ENCODE measurements at regions not wholly inside any gene's neighbourhood (a gene's known extent, or its start where the extent isn't known, plus 50 kb on each side); places are given as distances from the start of the nearest gene placed in this dataset.
"Not testable (repeated sequence)": the region's sequence is repeated elsewhere in the genome, so short reads cannot be mapped to it uniquely, and the experiment has no call there.

DNA sequence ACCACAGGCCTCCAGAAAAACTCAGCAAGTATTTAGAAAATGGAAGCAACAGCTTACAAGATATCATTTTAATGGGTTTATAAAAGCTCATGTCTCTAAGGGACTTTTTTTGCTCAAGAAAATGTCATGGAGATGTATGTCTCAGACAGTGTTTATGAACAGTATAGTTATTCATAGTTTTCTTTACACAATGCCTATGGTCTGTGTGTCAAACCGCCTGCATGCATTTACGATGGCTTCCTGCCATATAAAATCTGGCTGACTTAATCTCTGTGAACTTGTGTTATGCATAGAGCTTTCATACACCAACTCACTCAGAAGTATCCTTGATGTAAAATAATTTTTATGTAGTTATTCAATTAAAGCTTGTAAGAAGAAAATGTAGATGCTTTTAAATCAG, 1314.2 kb upstream of the LRRTM3 start:
- peaks cover 2 to 13% of the 10 kb centered on the region in 2 donors for H3K9me3 Mint-ChIP-seq
- no peak overlapping the region for H3K4me3 Mint-ChIP-seq
- H3K36me3 Mint-ChIP-seq (ENCODE audit: insufficient read depth) = no peaks in the 10 kb centered on the region
- H3K4me1 Mint-ChIP-seq (ENCODE audit: low read depth in 2 of 2) = no peaks in the 10 kb centered on the region
- H3K27ac Mint-ChIP-seq = no peak overlapping the region
- ATAC-seq (replicated peaks) = no peak
- no peak for DNase-seq
- no peaks in the 10 kb centered on the region for H3K27me3 Mint-ChIP-seq

DNA sequence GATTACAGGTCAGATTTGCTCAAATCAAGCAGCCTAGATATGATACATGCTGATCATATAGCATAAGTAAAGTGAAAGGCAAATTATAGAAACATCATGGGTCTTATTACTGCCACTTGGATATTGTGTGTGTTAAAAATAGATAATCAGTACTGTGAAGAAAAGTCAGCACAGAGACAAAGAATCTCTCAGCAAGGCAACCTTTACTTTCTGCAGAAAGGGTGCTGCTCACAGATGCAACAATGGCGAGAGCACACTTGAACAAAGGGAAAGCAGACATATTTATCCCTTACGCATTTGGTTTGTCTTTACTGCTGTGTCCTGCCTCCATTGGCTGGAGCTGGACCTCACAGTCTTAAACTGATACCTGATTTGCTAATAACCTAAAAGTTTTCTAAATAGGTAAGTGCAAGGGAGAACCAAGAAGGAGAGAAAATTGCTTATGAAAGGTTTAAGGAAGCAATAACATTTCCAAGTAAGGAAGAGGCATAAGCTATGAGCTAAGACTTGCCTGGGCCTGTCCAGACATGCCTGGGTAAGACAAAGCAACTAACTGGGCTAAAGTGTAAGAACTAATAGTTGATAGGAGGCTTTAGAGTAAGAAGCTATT, 1310.8 kb upstream of the LRRTM3 start:
- Mint-ChIP-seq H3K36me3 (ENCODE audit: insufficient read depth) (no peaks in the 10 kb centered on the region), H3K27ac (no peak overlapping the region), H3K9me3 (no peaks in the 10 kb centered on the region), H3K4me1 (ENCODE audit: low read depth in 2 of 2) (no peaks in the 10 kb centered on the region), H3K27me3 (no peaks in the 10 kb centered on the region), H3K4me3 (no peak overlapping the region)
- ATAC-seq (replicated peaks) = no peak
- DNase-seq = no peak

DNA sequence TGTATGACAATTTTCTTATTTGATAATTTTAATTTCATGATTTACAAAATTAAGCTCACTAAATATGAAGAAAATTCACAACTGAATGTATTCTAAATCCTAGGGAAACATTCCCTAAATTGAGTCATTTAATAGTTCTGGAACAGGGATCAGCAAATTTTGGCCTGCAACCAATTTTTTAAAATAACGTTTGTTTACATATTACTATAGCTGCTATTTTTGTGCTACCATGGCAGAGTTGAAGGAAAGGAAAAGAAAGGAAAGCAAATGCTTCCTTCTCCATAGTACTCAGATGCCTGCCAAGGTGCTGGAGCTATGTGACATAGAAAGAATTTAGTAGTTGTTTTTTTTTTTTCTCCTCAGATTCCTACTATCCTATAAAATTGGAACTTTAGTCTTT, 1307.7 kb upstream of the LRRTM3 start:
- Mint-ChIP-seq H3K4me3 (no peak overlapping the region), H3K27ac (no peak overlapping the region), H3K36me3 (ENCODE audit: insufficient read depth) (no peaks in the 10 kb centered on the region)

DNA sequence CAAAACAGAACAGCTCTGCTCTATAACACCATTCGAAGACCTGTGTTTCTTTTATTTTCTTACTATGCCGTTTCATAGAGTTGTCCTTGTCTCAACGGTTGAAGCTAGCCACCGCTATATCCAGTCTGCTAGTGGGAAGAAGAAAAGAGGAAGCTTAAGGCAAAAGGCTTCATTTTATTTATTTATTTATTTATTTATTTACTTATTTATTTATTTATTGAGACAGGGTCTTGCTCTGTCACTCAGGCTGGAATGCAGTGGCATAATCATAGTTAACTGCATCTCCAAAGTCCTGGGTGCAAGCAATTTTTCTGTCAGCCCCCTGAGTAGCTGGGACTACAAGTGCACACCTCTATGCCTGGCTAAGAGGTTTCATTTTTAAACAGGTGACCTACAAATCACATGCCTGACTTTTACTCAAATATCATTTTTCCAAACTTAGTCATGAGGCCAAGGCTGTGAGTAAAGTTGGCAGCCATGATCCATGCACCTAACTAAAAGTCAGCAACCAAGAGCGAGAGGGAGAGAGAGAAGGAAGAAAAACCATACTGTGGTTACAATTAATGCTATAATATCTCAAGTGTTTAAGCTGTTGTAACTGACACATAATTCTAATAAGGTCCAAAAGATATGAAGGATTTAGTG, 1305.3 kb upstream of the LRRTM3 start:
- Mint-ChIP-seq H3K9me3 (peaks cover 0 to 6% of the 10 kb centered on the region in 2 donors), H3K27me3 (no peaks in the 10 kb centered on the region), H3K36me3 (ENCODE audit: insufficient read depth) (no peaks in the 10 kb centered on the region), H3K4me3 (no peak overlapping the region), H3K27ac (no peak overlapping the region), H3K4me1 (ENCODE audit: low read depth in 2 of 2) (no peaks in the 10 kb centered on the region)
- no peak for DNase-seq
- no peak for ATAC-seq (replicated peaks)

More for the DNA sequence above, 1307.7 kb upstream of the LRRTM3 start:
- H3K4me1 Mint-ChIP-seq (ENCODE audit: low read depth in 2 of 2) = no peaks in the 10 kb centered on the region
- DNase-seq (no peak), ATAC-seq (replicated peaks) (no peak)
- H3K27me3 Mint-ChIP-seq = no peaks in the 10 kb centered on the region
- H3K9me3 Mint-ChIP-seq = peaks cover 0 to 6% of the 10 kb centered on the region in 2 donors

DNA sequence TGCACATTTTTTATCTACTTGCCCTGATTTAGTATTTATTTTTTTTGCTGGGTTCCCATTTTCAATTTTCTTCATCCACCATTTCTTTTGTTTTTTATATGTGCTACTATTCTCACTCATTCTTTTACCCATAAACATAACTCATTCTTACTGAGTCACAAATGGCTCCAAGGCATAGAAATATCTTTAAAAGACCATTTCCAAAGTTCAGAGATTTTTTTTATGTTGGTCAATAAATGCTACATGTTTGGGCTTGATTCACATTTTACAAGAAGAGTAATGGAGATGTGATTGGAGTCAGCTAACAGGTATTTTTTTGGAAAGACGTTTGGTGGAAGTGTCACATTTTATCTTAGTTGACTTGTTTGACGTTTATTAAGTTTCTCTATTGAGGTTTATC, 1303.2 kb upstream of the LRRTM3 start:
- no peaks in the 10 kb centered on the region for H3K27me3 Mint-ChIP-seq
- H3K4me1 Mint-ChIP-seq (ENCODE audit: low read depth in 2 of 2) = no peaks in the 10 kb centered on the region
- H3K27ac Mint-ChIP-seq = no peak overlapping the region
- no peak for DNase-seq
- H3K9me3 Mint-ChIP-seq = peaks cover 0 to 8% of the 10 kb centered on the region in 2 donors
- no peak overlapping the region for H3K4me3 Mint-ChIP-seq
- no peaks in the 10 kb centered on the region for H3K36me3 Mint-ChIP-seq (ENCODE audit: insufficient read depth)
- ATAC-seq (replicated peaks) = no peak

DNA sequence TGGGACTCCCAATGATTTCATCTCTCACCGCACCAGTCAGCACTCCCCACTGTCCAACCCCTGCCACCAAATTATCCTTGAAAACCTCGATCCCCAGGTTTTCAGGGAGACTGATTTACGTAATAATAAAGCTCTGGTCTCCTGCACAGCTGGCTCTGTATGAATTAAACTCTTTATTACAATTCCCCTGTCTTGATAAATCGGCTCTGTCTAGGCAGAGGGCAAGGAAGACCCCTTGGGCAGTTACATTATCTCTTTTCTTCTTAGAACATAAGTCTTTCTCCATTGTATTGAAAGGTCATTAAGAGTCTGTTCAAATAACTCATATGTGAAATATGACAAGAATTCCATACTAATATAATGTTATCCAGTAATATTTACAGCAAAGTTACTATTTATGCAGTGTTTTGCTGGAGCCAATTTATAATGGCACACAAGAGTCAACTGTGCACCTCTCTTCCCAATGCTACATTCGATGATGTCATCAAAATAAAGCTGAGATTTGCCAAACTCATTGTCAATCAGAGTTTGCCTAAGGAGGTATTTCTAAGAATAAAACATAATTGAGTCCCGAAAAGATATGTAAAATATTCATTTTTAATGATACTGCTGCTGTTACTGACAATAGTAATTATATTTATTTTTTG, 1297.2 kb upstream of the LRRTM3 start:
- peaks cover 6% of the 10 kb centered on the region in 2 donors for H3K9me3 Mint-ChIP-seq
- H3K4me3 Mint-ChIP-seq = no peak overlapping the region
- no peaks in the 10 kb centered on the region for H3K27me3 Mint-ChIP-seq
- no peak overlapping the region for H3K27ac Mint-ChIP-seq
- no peaks in the 10 kb centered on the region for H3K36me3 Mint-ChIP-seq (ENCODE audit: insufficient read depth)
- no peaks in the 10 kb centered on the region for H3K4me1 Mint-ChIP-seq (ENCODE audit: low read depth in 2 of 2)
- no peak for ATAC-seq (replicated peaks)
- DNase-seq = no peak

DNA sequence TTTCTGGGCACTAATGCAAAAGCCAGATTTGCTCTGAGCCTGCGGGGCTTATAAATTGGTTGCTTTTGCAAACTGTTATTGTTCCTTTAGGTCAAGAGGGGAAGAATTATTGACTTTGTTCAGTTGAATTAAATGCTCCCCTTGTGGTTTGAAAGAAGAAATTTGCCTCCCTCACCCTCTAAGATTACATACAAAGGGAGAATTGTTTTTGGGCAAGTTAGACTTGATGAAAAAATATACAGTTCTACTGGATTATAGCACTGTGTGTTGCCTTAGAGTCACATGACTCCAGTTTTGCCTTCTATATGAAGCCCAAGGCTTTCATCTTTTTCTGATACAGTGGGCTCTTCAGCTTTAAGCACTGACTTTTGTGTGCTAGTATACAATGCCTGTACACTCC, 1265.8 kb upstream of the LRRTM3 start:
- H3K27ac Mint-ChIP-seq = no peak overlapping the region

DNA sequence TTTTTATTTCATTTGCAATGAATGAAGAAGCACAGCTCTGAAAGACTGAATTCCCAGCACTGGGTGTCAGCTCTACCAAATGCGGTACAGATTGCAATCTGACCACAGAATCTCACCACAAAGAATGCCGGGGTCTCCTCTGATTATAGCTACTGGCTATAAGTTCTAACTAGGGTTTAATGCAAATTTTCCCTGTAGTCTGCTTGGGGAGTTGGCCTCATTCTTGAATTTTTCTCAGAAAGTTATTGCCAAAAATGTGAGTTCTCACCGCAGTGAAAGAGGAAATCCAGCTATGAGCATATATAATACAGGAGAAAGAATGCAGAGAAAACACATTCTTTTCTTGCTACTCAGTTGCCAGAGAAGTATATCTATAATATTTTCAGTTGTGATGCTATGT, 1255.7 kb upstream of the LRRTM3 start:
- Mint-ChIP-seq H3K9me3 (peaks cover 7% of the 10 kb centered on the region in 2 donors), H3K4me1 (ENCODE audit: low read depth in 2 of 2) (no peaks in the 10 kb centered on the region), H3K4me3 (no peak overlapping the region), H3K36me3 (ENCODE audit: insufficient read depth) (no peaks in the 10 kb centered on the region), H3K27me3 (no peaks in the 10 kb centered on the region), H3K27ac (no peak overlapping the region)
- ATAC-seq (replicated peaks) (no peak), DNase-seq (no peak)

More for the DNA sequence above, 1265.8 kb upstream of the LRRTM3 start:
- ATAC-seq (replicated peaks) = no peak
- no peaks in the 10 kb centered on the region for H3K36me3 Mint-ChIP-seq (ENCODE audit: insufficient read depth)
- no peaks in the 10 kb centered on the region for H3K4me1 Mint-ChIP-seq (ENCODE audit: low read depth in 2 of 2)
- peaks cover 7 to 13% of the 10 kb centered on the region in 2 donors for H3K9me3 Mint-ChIP-seq
- no peaks in the 10 kb centered on the region for H3K27me3 Mint-ChIP-seq
- H3K4me3 Mint-ChIP-seq = no peak overlapping the region
- no peak for DNase-seq

DNA sequence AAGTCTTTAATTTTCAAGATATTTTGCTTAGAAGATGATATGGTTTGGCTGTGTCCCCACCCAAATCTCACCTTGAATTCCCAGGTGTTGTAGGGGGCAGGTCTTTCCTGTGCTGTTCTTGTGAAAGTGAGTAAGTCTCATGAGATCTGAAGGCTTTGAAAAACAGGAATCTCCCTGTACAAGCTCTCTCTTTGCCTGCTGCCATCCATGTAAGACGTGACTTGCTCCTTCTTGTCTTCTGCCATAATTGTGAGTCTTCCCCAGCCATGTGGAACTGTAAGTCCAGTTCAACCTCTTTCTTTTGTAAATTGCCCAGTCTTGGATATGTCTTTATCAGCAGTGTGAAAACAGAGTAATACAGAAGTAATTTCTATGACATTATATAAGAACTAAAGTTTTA, 1255.2 kb upstream of the LRRTM3 start:
- H3K27ac Mint-ChIP-seq; H3K4me1 Mint-ChIP-seq (ENCODE audit: low read depth in 2 of 2); H3K27me3 Mint-ChIP-seq; H3K4me3 Mint-ChIP-seq; H3K9me3 Mint-ChIP-seq; DNase-seq; ATAC-seq (replicated peaks); H3K36me3 Mint-ChIP-seq (ENCODE audit: insufficient read depth): not testable (repeated sequence)

DNA sequence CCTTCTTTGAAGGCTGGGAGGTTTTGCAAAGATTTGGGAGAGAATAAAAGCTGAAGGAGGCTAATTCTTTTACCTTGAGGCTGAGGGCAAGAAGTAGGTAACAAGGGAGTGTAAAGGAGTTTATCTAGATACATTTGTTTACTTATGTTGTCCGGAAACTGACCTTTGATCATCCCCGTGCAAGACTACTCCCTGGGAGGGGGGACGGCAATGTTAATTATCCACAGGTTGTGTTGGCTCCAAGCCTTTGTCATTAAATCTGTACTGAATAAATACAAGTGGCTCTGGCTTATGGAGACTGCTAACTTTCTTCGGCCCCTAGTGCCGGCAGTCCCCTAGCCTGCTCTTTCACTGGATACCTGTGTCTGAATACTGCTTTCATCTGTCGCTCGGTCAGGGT, 1250.6 kb upstream of the LRRTM3 start:
- Mint-ChIP-seq H3K36me3 (ENCODE audit: insufficient read depth) (no peaks in the 10 kb centered on the region), H3K4me1 (ENCODE audit: low read depth in 2 of 2) (no peaks in the 10 kb centered on the region), H3K9me3 (peaks cover 0 to 2% of the 10 kb centered on the region in 2 donors), H3K4me3 (no peak overlapping the region), H3K27me3 (no peaks in the 10 kb centered on the region), H3K27ac (no peak overlapping the region)
- no peak for ATAC-seq (replicated peaks)
- no peak for DNase-seq

DNA sequence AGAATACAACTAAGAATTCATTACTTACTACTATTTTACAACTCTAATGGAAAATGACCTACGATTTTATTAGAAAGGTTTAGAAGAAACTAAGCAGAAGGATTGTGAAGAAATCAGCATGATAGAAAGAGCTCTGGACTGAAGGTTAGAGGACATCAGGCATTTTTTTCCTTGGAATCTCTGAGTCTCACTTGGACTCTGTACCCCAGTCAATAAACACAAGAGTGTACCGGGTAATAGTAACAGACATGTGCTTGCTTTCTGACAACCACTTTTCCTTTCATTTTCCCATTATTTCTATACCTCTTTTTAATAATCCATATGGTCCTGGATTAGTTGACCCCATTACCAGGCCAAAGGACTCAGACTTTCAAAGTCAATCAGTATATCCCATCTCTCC, 1240.9 kb upstream of the LRRTM3 start:
- Mint-ChIP-seq H3K4me1 (ENCODE audit: low read depth in 2 of 2) (no peaks in the 10 kb centered on the region), H3K9me3 (peaks cover 7 to 19% of the 10 kb centered on the region in 2 donors), H3K27me3 (no peaks in the 10 kb centered on the region), H3K4me3 (no peak overlapping the region), H3K36me3 (ENCODE audit: insufficient read depth) (no peaks in the 10 kb centered on the region), H3K27ac (no peak overlapping the region)
- ATAC-seq (replicated peaks) = no peak
- DNase-seq = no peak

DNA sequence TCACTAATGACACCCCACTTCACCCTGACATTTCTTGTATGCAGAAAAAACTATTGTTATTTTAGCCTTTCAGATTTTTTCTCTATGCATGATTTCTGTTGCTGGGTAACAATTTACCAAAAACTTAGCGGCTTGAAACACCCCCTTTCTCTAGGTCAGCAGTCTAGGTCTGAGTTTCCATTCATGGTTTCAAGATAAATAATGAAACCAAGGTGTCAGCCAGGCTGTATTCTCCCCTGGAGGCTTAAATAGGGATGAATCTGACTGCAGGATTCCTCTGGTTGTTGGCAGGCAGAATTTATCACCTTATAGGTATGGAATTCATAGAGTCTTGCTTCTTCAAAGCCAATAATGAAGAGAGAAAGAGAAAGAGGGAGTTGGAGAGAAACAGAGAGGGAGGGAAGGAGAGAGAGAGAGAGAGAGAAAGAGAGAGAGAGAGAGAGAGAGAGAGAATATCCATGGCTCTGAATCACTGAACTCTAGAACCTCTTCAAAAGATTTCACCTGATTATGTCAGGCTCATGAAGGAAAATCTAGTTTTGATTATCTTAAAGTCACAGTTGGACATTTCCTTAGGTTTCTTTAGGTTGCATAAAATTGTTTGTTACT, 1224.6 kb upstream of the LRRTM3 start:
- no peak overlapping the region for H3K27ac Mint-ChIP-seq
- DNase-seq (no peak), ATAC-seq (replicated peaks) (no peak)
- no peaks in the 10 kb centered on the region for H3K27me3 Mint-ChIP-seq
- no peaks in the 10 kb centered on the region for H3K36me3 Mint-ChIP-seq (ENCODE audit: insufficient read depth)
- no peaks in the 10 kb centered on the region for H3K4me1 Mint-ChIP-seq (ENCODE audit: low read depth in 2 of 2)
- no peak overlapping the region for H3K4me3 Mint-ChIP-seq
- H3K9me3 Mint-ChIP-seq = peaks cover 8 to 15% of the 10 kb centered on the region in 2 donors

DNA sequence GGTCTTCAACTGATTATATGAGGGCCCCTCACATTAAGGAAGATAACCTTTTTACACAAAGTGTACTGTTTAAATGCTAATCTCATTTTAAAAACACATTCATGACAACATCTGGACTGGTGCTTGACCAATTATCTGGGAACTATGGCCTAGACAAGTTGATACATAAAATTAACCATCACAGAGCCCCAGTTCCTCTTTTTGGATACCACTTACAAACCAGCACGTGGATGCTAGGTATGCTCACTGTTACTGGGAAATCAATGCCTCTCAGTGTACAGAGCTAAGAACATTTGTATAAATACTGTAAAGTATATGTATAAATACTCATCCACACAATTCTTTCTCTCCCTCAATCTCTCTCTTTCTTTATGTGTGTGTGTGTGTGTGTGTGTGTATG, 1217.8 kb upstream of the LRRTM3 start:
- peaks cover 0 to 6% of the 10 kb centered on the region in 2 donors for H3K9me3 Mint-ChIP-seq
- no peak for DNase-seq
- no peak for ATAC-seq (replicated peaks)
- no peak overlapping the region for H3K4me3 Mint-ChIP-seq
- no peaks in the 10 kb centered on the region for H3K36me3 Mint-ChIP-seq (ENCODE audit: insufficient read depth)
- no peak overlapping the region for H3K27ac Mint-ChIP-seq
- no peaks in the 10 kb centered on the region for H3K4me1 Mint-ChIP-seq (ENCODE audit: low read depth in 2 of 2)
- H3K27me3 Mint-ChIP-seq = no peaks in the 10 kb centered on the region

DNA sequence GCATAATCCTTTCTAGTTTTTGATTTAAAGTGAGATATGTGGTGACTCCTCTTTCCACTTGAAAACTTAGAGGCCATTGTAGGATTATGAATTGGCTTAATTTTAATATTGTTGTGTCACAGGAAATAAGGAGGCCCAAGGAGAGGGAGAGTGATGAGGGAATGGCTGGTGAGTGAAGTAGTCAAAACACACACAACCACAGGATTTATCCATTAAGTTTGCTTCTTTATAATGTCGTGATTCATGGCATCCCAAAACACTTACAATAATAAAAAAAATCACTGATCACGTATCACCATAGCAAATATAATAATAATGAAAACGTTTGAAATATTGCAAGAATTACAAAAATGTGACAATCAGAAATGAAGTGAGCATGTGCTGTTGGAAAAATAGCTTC, 1215.5 kb upstream of the LRRTM3 start:
- no peaks in the 10 kb centered on the region for H3K27me3 Mint-ChIP-seq
- H3K27ac Mint-ChIP-seq = no peak overlapping the region
- no peaks in the 10 kb centered on the region for H3K4me1 Mint-ChIP-seq (ENCODE audit: low read depth in 2 of 2)
- ATAC-seq (replicated peaks) = no peak
- no peak overlapping the region for H3K4me3 Mint-ChIP-seq
- no peaks in the 10 kb centered on the region for H3K36me3 Mint-ChIP-seq (ENCODE audit: insufficient read depth)
- no peak for DNase-seq
- peaks cover 7 to 8% of the 10 kb centered on the region in 2 donors for H3K9me3 Mint-ChIP-seq

Measured in effector memory CD8-positive, alpha-beta T cell (primary cell).